Hepatocyte (in vitro differentiated cells): ENCODE measurements at regions not wholly inside any gene's neighbourhood (a gene's known extent, or its start where the extent isn't known, plus 50 kb on each side); places are given as distances from the start of the nearest gene placed in this dataset.

ENCODE experiments used
- CTCF ChIP-seq: fragments of 200-600 bp; sonication (generic); IDR thresholded peaks from 2 replicates; pipeline ENCODE4 v1.5.1; 2016; ENCODE audit warnings: antibody characterized with exemption, mild to moderate bottlenecking; ENCODE audit not compliant: poor library complexity
- EZH2phosphoT487 ChIP-seq: fragments of 200-600 bp; sonication (generic); IDR thresholded peaks from one replicate; pipeline ENCODE4 v1.6.1; 2018; ENCODE audit warnings: antibody characterized with exemption, mild to moderate bottlenecking, low read depth, moderate library complexity; ENCODE audit not compliant: unreplicated experiment, severe bottlenecking

GRCh38 chr4:176469546-176469945, 149.8 kb downstream of the SPCS3 start:
- TF ChIP-seq EZH2phosphoT487 (no peak), CTCF (no peak)
